IMR-90 (cell line): ENCODE measurements at regions not wholly inside any gene's neighbourhood (a gene's known extent, or its start where the extent isn't known, plus 50 kb on each side); places are given as distances from the start of the nearest gene placed in this dataset.

Experiments used
- ATAC-seq: fragments of 200-7000 bp; cut with Tn5 transposase; 2 replicates; pipeline ENCODE4 v1.9.1; 2020; ENCODE audit warnings: low read depth, mild to moderate bottlenecking, moderate library complexity
- BruUV-seq: library from RNA; stranded (reverse); fragments of 400-500 nt; replicated peaks from 2 replicates; lab custom pipeline; 2021; lab: Mats Ljungman, UMichigan
- CTCF ChIA-PET: fragments of 300-600 bp; formaldehyde crosslinking; extraction: SDS; loops from one replicate; lab custom pipeline; 2021; ENCODE audit warnings: antibody characterized with exemption; lab: Yijun Ruan, JAX
- POLR2A ChIA-PET: fragments of 300-600 bp; sonication (Branson Sonifier 250); formaldehyde crosslinking; loops from one replicate; lab custom pipeline; 2022; ENCODE audit warnings: antibody characterized with exemption; ENCODE audit not compliant: unreplicated experiment; lab: Charles Lee
- DNase-seq: peaks from one replicate; pipeline ENCODE4 v3.0.0; 2013
- H2AFZ ChIP-seq: replicated peaks from 2 replicates; pipeline ENCODE3; 2013; ENCODE audit warnings: low read length, mild to moderate bottlenecking; ENCODE audit not compliant: poor library complexity
- H2AK5ac ChIP-seq: 2 replicates; pipeline ENCODE4 v1.6.1; 2013; ENCODE audit warnings: low read depth, low read length, inconsistent platforms
- H2AK9ac ChIP-seq: replicated peaks from 2 replicates; pipeline ENCODE3; 2013; ENCODE audit warnings: mild to moderate bottlenecking, low read depth, low read length, moderate library complexity; ENCODE audit not compliant: poor library complexity
- H2BK120ac ChIP-seq: 2 replicates; pipeline ENCODE4 v1.6.1; 2013; ENCODE audit warnings: low read depth, low read length, inconsistent platforms
- H2BK15ac ChIP-seq: 3 replicates; pipeline ENCODE4 v1.6.1; 2013; ENCODE audit warnings: low read depth, low read length, inconsistent platforms
- H2BK20ac ChIP-seq: 2 replicates; pipeline ENCODE4 v1.6.1; 2013; ENCODE audit warnings: low read depth, mild to moderate bottlenecking, inconsistent platforms, low read length, moderate library complexity
- H2BK5ac ChIP-seq: 2 replicates; pipeline ENCODE4 v1.6.1; 2013; ENCODE audit warnings: mild to moderate bottlenecking, low read depth, low read length, inconsistent platforms; ENCODE audit not compliant: poor library complexity, severe bottlenecking
- H3K14ac ChIP-seq: replicated peaks from 2 replicates; pipeline ENCODE4 v1.6.1; 2013; ENCODE audit warnings: low read depth, low read length, inconsistent platforms
- H3K18ac ChIP-seq: 2 replicates; pipeline ENCODE4 v1.6.1; 2013; ENCODE audit warnings: low read depth, low read length, control low read depth
- H3K23ac ChIP-seq: 2 replicates; pipeline ENCODE4 v1.6.1; 2013; ENCODE audit warnings: low read depth, low read length, inconsistent platforms
- H3K27ac ChIP-seq: 2 replicates; pipeline ENCODE4 v1.5.1; 2013; ENCODE audit warnings: mild to moderate bottlenecking, control low read depth, low read length; ENCODE audit not compliant: insufficient read depth
- H3K27me3 ChIP-seq: 2 replicates; pipeline ENCODE4 v1.6.1; 2013; ENCODE audit warnings: low read length; ENCODE audit not compliant: control insufficient read depth, insufficient read depth
- H3K36me3 ChIP-seq: 2 replicates; pipeline ENCODE4 v1.6.1; 2013; ENCODE audit warnings: low read length, mixed read lengths; ENCODE audit not compliant: control insufficient read depth, insufficient read depth
- H3K4ac ChIP-seq: 2 replicates; pipeline ENCODE4 v1.6.1; 2013; ENCODE audit warnings: low read depth, low read length, inconsistent platforms
- H3K4me1 ChIP-seq: 2 replicates; pipeline ENCODE4 v1.6.1; 2013; ENCODE audit warnings: low read length, mixed read lengths; ENCODE audit not compliant: control insufficient read depth, insufficient read depth
- H3K4me2 ChIP-seq: 2 replicates; pipeline ENCODE4 v1.6.1; 2013; ENCODE audit warnings: low read depth, mild to moderate bottlenecking, control low read depth, low read length, moderate library complexity
- H3K4me3 ChIP-seq: 2 replicates; pipeline ENCODE4 v1.5.1; 2013; ENCODE audit warnings: low read depth, mild to moderate bottlenecking, control low read depth, low read length, moderate library complexity; ENCODE audit not compliant: insufficient read depth
- H3K56ac ChIP-seq: 2 replicates; pipeline ENCODE4 v1.6.1; 2013; ENCODE audit warnings: low read length, inconsistent platforms; ENCODE audit not compliant: insufficient read depth; ENCODE audit errors: extremely low read depth
- H3K79me1 ChIP-seq, 2 experiments: 2 replicates each; pipeline ENCODE4 v1.6.1; 2013; ENCODE audit warnings: low read length in 2 of 2, inconsistent platforms in 1 of 2, low read depth in 1 of 2
- H3K9ac ChIP-seq: 2 replicates; pipeline ENCODE4 v1.6.1; 2013; ENCODE audit warnings: low read depth, low read length, control low read depth
- H3K9me1 ChIP-seq: 2 replicates; pipeline ENCODE4 v1.6.1; 2013; ENCODE audit warnings: low read length, inconsistent platforms; ENCODE audit not compliant: insufficient read depth
- H3K9me3 ChIP-seq: 2 replicates; pipeline ENCODE4 v1.6.1; 2013; ENCODE audit warnings: low read length; ENCODE audit not compliant: control insufficient read depth, insufficient read depth
- H4K20me1 ChIP-seq: 2 replicates; pipeline ENCODE4 v1.6.1; 2013; ENCODE audit warnings: low read length, inconsistent platforms; ENCODE audit not compliant: insufficient read depth
- H4K5ac ChIP-seq: 2 replicates; pipeline ENCODE4 v1.6.1; 2013; ENCODE audit warnings: mild to moderate bottlenecking, low read depth, low read length, control low read depth
- H4K8ac ChIP-seq, 2 experiments: 2 replicates each; pipeline ENCODE4 v1.6.1; 2013; ENCODE audit warnings: low read depth in 2 of 2, low read length in 2 of 2, control low read depth in 1 of 2, inconsistent platforms in 1 of 2
- H4K91ac ChIP-seq: 2 replicates; pipeline ENCODE4 v1.6.1; 2013; ENCODE audit warnings: low read depth, low read length, inconsistent platforms; ENCODE audit not compliant: insufficient read depth
- BHLHE40 ChIP-seq: fragments of 150-350 bp; IDR thresholded peaks from 2 replicates; pipeline ENCODE4 v1.6.1; 2016; ENCODE audit warnings: mild to moderate bottlenecking, low read depth, low read length
- CEBPB ChIP-seq: IDR thresholded peaks from 2 replicates; pipeline ENCODE4 v1.6.1; 2012; ENCODE audit warnings: low read depth, low read length, improper control_type of control experiment
- CHD1 ChIP-seq: IDR thresholded peaks from 2 replicates; pipeline ENCODE4 v1.6.1; 2012; ENCODE audit warnings: low read depth, low read length, improper control_type of control experiment
- CTCF ChIP-seq: conservative IDR thresholded peaks from 2 replicates; pipeline ENCODE4 v1.5.1; 2012; ENCODE audit warnings: mild to moderate bottlenecking, low read depth, low read length, improper control_type of control experiment
- ELK1 ChIP-seq: fragments of 150-350 bp; IDR thresholded peaks from 2 replicates; pipeline ENCODE4 v1.6.1; 2016; ENCODE audit warnings: low read depth, mild to moderate bottlenecking, low read length, moderate library complexity, borderline replicate concordance
- FOS ChIP-seq: fragments of 150-350 bp; IDR thresholded peaks from 2 replicates; pipeline ENCODE4 v1.6.1; 2016; ENCODE audit warnings: low read depth, low read length
- MAFK ChIP-seq: IDR thresholded peaks from 2 replicates; pipeline ENCODE4 v1.6.1; 2012; ENCODE audit warnings: low read depth, low read length, improper control_type of control experiment
- MAZ ChIP-seq: IDR thresholded peaks from 2 replicates; pipeline ENCODE4 v1.6.1; 2012; ENCODE audit warnings: low read depth, mild to moderate bottlenecking, low read length, improper control_type of control experiment, moderate library complexity, borderline replicate concordance
- MXI1 ChIP-seq: IDR thresholded peaks from 2 replicates; pipeline ENCODE4 v1.6.1; 2012; ENCODE audit warnings: low read depth, mild to moderate bottlenecking, low read length, moderate library complexity, borderline replicate concordance
- NFE2L2 ChIP-seq: fragments of 150-350 bp; IDR thresholded peaks from 2 replicates; pipeline ENCODE4 v1.6.1; 2016; ENCODE audit warnings: low read depth, mild to moderate bottlenecking, low read length
- POLR2A ChIP-seq: IDR thresholded peaks from 2 replicates; pipeline ENCODE4 v1.6.1; 2012; ENCODE audit warnings: mild to moderate bottlenecking, low read depth, low read length
- RAD21 ChIP-seq: IDR thresholded peaks from 2 replicates; pipeline ENCODE4 v1.6.1; 2012; ENCODE audit warnings: low read length, improper control_type of control experiment
- RCOR1 ChIP-seq: IDR thresholded peaks from 2 replicates; pipeline ENCODE4 v1.6.1; 2012; ENCODE audit warnings: mild to moderate bottlenecking, low read length, improper control_type of control experiment; ENCODE audit not compliant: insufficient replicate concordance
- RFX5 ChIP-seq: IDR thresholded peaks from 2 replicates; pipeline ENCODE4 v1.8.0; 2012; ENCODE audit warnings: low read depth, mild to moderate bottlenecking, low read length, moderate library complexity
- SMC3 ChIP-seq: fragments of 150-350 bp; IDR thresholded peaks from 2 replicates; pipeline ENCODE4 v1.6.1; 2016; ENCODE audit warnings: low read depth, mild to moderate bottlenecking, antibody characterized with exemption, low read length, moderate library complexity
- WGBS, 2 experiments: methylation state at CpG; one replicate each; pipeline versions ENCODE4 v1.1.5 to v1.1.7; 2013; ENCODE audit warnings: missing lambda C conversion rate in 2 of 2; ENCODE audit not compliant: insufficient read length in 1 of 2; ENCODE audit errors: extremely low coverage in 2 of 2; 5-methylcytosine and 5-hydroxymethylcytosine counted together
- dilution Hi-C: fragments of 300-500 bp; cut with HindIII; formaldehyde crosslinking; loops from one replicate; pipeline ENCODE4 v1.14.3; 2018; ENCODE audit warnings: low sequenced_read_pairs; ENCODE audit not compliant: unreplicated experiment
- in situ Hi-C: fragments of 300-500 bp; cut with MboI; formaldehyde crosslinking; loops from 3 replicates; pipeline ENCODE4 v1.14.3; 2019; ENCODE audit warnings: low sequenced_read_pairs, inconsistent platforms, mixed read lengths
- intact Hi-C: fragments of 100-400 bp; cut with micrococcal nuclease; formaldehyde crosslinking; loops from 2 replicates; pipeline ENCODE4 v1.10.0; 2022
- TF ChIP-seq, protein P1 (sequence below): fragments of 150-350 bp; IDR thresholded peaks from 2 replicates; pipeline ENCODE4 v1.6.1; 2017; ENCODE audit warnings: mild to moderate bottlenecking, antibody characterized with exemption, low read length, low read depth

GRCh38 chr16:10239640-10240039, 57.4 kb upstream of the GRIN2A start:
- Histone ChIP-seq H3K9me3 (peaks cover 16% of the 10 kb centered on the region), H2AFZ (no peak overlapping the region), H3K36me3 (no peaks in the 10 kb centered on the region), H2BK15ac (no peak overlapping the region), H3K4me3 (no peak overlapping the region), H3K27me3 (no peaks in the 10 kb centered on the region), H2BK20ac (no peak overlapping the region), H2AK5ac (no peak overlapping the region), H3K18ac (no peak overlapping the region), H3K9me1 (no peaks in the 10 kb centered on the region), H3K56ac (no peak overlapping the region), H4K5ac (no peak overlapping the region), H3K79me1 (no peaks in the 10 kb centered on the region), H3K4me1 (no peaks in the 10 kb centered on the region), H3K4me2 (no peak overlapping the region), H3K27ac (no peak overlapping the region), H4K20me1 (no peaks in the 10 kb centered on the region), H4K8ac (no peak overlapping the region), H2BK5ac (no peak overlapping the region), H3K4ac (no peak overlapping the region), H3K23ac (no peak overlapping the region), H4K91ac (no peak overlapping the region), H3K14ac (no peak overlapping the region), H3K9ac (no peak overlapping the region), H2BK120ac (no peak overlapping the region), H2AK9ac (no peak overlapping the region)
- no TSS peak for BruUV-seq
- intact Hi-C loops (no loop called here), dilution Hi-C loops (no loop called here), in situ Hi-C loops (no loop called here)
- ChIA-PET CTCF (no interaction called here), POLR2A (no interaction called here)
- ATAC-seq, result no peak
- no CpG with 5 or more reads among the region's 8 CpGs for WGBS, 2 experiments
- DNase-seq, result no peak
- no peak for TF ChIP-seq RAD21
- TF ChIP-seq FOS, result no peak
- no peak for TF ChIP-seq POLR2A
- TF ChIP-seq CHD1, result no peak
- no peak for TF ChIP-seq RCOR1
- TF ChIP-seq MAZ, result no peak
- TF ChIP-seq SMC3, result no peak
- TF ChIP-seq ELK1, result no peak
- TF ChIP-seq CTCF, result no peak
- TF ChIP-seq RFX5, result no peak
- TF ChIP-seq MAFK, result no peak
- no peak for TF ChIP-seq CEBPB
- no peak for TF ChIP-seq MXI1
- TF ChIP-seq, protein P1, sequence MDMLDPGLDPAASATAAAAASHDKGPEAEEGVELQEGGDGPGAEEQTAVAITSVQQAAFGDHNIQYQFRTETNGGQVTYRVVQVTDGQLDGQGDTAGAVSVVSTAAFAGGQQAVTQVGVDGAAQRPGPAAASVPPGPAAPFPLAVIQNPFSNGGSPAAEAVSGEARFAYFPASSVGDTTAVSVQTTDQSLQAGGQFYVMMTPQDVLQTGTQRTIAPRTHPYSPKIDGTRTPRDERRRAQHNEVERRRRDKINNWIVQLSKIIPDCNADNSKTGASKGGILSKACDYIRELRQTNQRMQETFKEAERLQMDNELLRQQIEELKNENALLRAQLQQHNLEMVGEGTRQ, result no peak
- TF ChIP-seq NFE2L2, result no peak
- no peak for TF ChIP-seq BHLHE40
